ES-I3 (cell line): ENCODE measurements at regions not wholly inside any gene's neighbourhood (a gene's known extent, or its start where the extent isn't known, plus 50 kb on each side); places are given as distances from the start of the nearest gene placed in this dataset.

ENCODE experiments used
- H3K36me3 ChIP-seq: 2 replicates; pipeline ENCODE4 v1.6.1; 2013; ENCODE audit warnings: mild to moderate bottlenecking, low read length, control low read depth, moderate library complexity; ENCODE audit not compliant: insufficient read depth
- H3K4me1 ChIP-seq: 2 replicates; pipeline ENCODE4 v1.6.1; 2013; ENCODE audit warnings: mild to moderate bottlenecking, control low read depth, low read length; ENCODE audit not compliant: insufficient read depth
- H3K9ac ChIP-seq: 2 replicates; pipeline ENCODE4 v1.6.1; 2013; ENCODE audit warnings: low read depth, mild to moderate bottlenecking, low read length, moderate library complexity
- H3K9me3 ChIP-seq: 2 replicates; pipeline ENCODE4 v1.6.1; 2013; ENCODE audit warnings: mild to moderate bottlenecking, low read length, moderate library complexity; ENCODE audit not compliant: control insufficient read depth, insufficient read depth

DNA sequence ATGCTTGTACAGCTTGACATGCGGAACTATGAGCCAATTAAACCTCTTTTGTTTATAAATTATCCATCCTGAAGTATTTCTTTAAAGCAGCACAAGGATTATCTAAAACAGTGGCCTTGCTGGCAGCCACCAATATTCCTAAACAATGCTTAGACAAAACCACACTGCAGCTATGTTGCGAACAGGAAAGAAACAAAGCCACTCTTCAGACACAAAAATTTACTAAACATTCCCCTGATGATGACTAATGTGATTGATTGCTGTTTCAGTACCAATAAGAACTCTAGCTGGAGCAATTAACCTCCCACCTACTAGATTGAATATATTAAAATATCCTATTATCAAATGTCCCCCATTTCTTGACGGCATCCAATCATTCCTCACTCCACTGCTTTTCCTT lies 325.8 kb upstream of the REG3G start:
- no peaks in the 10 kb centered on the region for H3K9me3 ChIP-seq
- H3K4me1 ChIP-seq: no peaks in the 10 kb centered on the region
- H3K36me3 ChIP-seq: no peaks in the 10 kb centered on the region

GRCh38 chr2:78701546-78701945 lies 324.0 kb upstream of the REG3G start:
- Histone ChIP-seq H3K9me3 (no peaks in the 10 kb centered on the region), H3K36me3 (no peaks in the 10 kb centered on the region), H3K9ac (no peak overlapping the region)

More for the DNA sequence above, 325.8 kb upstream of the REG3G start:
- H3K9ac ChIP-seq: no peak overlapping the region

GRCh38 chr2:78707776-78708386 lies 317.6 kb upstream of the REG3G start:
- Histone ChIP-seq H3K9ac (no peak overlapping the region), H3K36me3 (no peaks in the 10 kb centered on the region), H3K9me3 (no peaks in the 10 kb centered on the region), H3K4me1 (no peaks in the 10 kb centered on the region)

More at GRCh38 chr2:78701546-78701945, 324.0 kb upstream of the REG3G start:
- H3K4me1 ChIP-seq: no peaks in the 10 kb centered on the region

DNA sequence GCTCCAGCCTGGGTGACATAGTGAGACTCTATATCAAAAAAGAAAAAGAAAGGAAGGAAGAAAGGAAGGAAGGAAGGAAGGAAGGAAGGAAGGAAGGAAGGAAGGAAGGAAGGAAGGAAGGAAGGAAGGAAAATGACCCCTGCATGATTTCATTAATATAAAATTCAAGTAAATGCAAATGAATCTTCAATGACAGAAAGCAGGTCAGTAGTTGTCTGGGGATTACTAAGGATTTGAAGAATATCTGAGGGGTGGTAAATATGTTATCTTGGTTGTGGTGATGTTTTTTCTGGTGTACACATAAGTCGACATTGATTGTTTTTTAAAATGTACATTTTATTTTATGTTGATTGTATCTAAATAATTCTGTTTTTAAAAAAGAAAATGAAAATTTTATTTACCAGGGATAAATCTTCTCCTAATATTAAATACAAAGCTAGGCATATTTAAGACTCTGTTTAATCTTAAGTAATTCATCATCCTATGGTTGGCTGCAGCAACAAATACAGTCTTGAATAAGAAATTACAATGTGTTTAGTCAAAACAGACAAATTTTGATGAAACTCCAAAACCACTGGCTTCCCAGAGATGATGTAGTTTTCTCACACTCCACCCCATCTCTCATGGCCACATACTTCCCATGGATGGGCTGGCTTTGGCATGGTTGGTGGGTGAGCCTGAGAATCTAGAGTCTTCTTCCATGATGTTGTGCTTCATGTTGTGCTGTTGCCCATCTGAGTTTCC lies 314.7 kb upstream of the REG3G start:
- Histone ChIP-seq H3K9me3 (no peaks in the 10 kb centered on the region), H3K9ac (no peak overlapping the region), H3K4me1 (no peaks in the 10 kb centered on the region), H3K36me3 (no peaks in the 10 kb centered on the region)

GRCh38 chr2:78715293-78715692 lies 310.2 kb upstream of the REG3G start:
- Histone ChIP-seq H3K9me3 (no peaks in the 10 kb centered on the region), H3K4me1 (peaks cover 11% of the 10 kb centered on the region), H3K36me3 (no peaks in the 10 kb centered on the region)

DNA sequence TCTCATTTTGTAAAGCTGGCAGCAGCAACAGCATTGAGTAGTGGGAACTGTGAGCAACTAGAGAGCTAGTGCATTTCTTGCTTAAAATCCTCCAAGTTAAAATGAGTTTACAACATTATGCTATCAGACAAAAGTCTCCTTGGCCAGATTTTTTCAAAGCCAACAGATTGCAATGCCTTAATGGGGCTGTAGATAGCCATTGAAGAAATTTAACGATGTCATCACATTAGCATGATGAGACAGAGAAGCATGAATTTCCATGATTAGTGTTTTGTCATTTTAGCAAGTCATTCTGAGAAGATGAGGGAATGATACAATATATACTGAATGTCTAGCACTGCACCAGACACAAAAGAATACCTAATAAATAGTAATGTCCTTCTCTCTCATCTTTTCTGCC lies 307.5 kb upstream of the REG3G start:
- Histone ChIP-seq H3K9me3 (no peaks in the 10 kb centered on the region), H3K4me1 (peaks cover 11% of the 10 kb centered on the region), H3K9ac (no peak overlapping the region), H3K36me3 (no peaks in the 10 kb centered on the region)

More at GRCh38 chr2:78715293-78715692, 310.2 kb upstream of the REG3G start:
- no peak overlapping the region for H3K9ac ChIP-seq

- no peaks in the 10 kb centered on the region for H3K36me3 ChIP-seq
- H3K9me3 ChIP-seq: no peaks in the 10 kb centered on the region
- peaks cover 11% of the 10 kb centered on the region for H3K4me1 ChIP-seq
- no peak overlapping the region for H3K9ac ChIP-seq
These were observed 307.0 kb upstream of the REG3G start for GRCh38 chr2:78718473-78718872.

DNA sequence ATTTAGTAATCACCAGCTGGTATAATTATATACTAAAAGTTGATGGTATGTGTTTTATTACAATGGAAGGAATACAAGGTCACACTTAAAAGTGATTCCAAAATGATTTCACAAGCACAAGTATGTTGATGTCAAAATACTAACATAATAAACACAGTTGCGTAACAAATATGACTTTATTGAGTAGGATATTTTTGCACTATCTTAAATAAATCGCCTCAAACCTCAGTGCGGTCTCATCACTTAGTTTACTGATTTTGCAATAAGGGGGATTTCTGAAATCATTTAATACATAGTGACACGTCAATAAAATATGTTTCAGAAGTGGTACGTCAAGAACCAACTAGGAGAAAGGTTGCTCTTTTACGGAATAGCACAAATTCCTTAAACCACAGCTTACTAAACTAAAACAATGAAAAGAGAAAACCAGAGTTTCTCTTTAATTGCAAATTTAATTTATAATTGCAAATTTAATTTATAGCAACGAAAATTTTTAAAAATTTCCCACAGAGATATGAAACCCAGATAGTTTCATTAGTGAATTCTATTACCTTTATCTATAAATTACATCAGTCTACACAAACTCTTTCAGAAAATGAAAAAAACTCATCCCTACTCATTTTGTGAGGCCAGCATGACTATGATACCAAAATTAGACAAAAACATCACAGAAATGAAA lies 304.0 kb upstream of the REG3G start:
- H3K36me3 ChIP-seq: no peaks in the 10 kb centered on the region
- H3K4me1 ChIP-seq: peaks cover 11% of the 10 kb centered on the region
- H3K9me3 ChIP-seq: no peaks in the 10 kb centered on the region
- H3K9ac ChIP-seq: no peak overlapping the region

GRCh38 chr2:78734221-78734620 lies 291.3 kb upstream of the REG3G start:
- H3K9ac ChIP-seq: no peak overlapping the region
- no peaks in the 10 kb centered on the region for H3K4me1 ChIP-seq
- no peaks in the 10 kb centered on the region for H3K9me3 ChIP-seq
- H3K36me3 ChIP-seq: no peaks in the 10 kb centered on the region

DNA sequence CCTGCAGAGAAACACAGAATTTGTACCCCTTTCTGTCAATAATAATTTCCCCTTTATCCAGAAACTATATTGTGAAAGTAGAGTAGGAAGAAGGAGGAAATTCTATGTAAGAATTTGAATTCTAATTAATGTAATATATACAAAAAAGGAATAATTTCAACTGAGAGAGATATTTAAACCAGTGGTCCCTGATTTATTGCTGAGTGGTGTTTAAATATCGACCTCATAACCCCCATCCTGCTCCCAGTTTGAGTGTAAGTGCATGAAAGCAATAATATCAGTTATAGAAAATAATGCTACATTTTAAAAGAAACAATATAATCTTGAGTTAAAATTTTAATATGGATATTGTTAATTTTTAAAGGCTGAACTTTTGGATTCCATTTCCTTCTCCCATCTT lies 286.2 kb upstream of the REG3G start:
- Histone ChIP-seq H3K9me3 (peaks cover 2% of the 10 kb centered on the region; the same call in 1 of the 2 replicates), H3K9ac (no peak overlapping the region), H3K4me1 (no peaks in the 10 kb centered on the region), H3K36me3 (no peaks in the 10 kb centered on the region)

- Histone ChIP-seq H3K36me3 (no peaks in the 10 kb centered on the region), H3K9me3 (no peaks in the 10 kb centered on the region), H3K4me1 (no peaks in the 10 kb centered on the region), H3K9ac (no peak overlapping the region)
These were observed 275.9 kb upstream of the REG3G start for GRCh38 chr2:78749638-78750037.

DNA sequence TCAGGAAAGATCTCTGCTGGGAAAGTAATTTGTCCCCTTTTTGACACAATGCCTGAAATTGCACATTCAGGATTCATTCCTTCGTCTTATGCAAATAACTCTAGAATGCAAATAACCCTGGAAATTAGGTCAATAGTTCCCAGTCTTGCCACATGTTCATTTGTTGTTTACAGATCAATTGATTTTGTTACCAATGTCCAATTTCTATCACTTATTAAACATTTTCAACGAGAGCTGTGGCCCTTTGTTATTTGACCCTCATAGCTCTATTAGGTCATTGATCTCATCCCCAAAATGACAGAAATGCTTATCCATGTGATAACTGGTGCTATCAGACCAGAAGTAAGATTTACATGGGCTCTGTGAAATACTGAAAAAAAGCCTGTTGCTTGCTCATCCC lies 275.3 kb upstream of the REG3G start:
- H3K9me3 ChIP-seq: no peaks in the 10 kb centered on the region
- H3K36me3 ChIP-seq: no peaks in the 10 kb centered on the region
- H3K9ac ChIP-seq: no peak overlapping the region
- H3K4me1 ChIP-seq: no peaks in the 10 kb centered on the region

DNA sequence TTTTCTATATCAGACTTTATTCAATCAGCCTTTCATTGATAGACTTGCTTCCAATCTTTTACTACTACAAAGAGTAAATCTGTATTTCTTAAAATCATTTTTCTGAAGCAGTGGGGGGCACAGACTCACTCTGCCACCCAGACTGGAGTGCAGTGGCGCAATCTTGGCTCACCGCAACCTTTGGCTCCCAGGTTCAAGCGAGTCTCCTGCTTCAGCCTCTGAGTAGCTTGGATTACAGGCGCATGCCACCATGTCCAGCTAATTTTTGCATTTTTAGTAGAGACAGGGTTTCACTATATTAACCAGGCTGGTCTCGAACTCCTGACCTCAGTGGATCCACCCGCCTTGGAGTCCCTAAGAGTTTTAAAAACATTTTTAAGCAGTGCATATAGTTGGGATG lies 270.6 kb upstream of the REG3G start:
- Histone ChIP-seq H3K9ac (no peak overlapping the region), H3K36me3 (no peaks in the 10 kb centered on the region), H3K9me3 (no peaks in the 10 kb centered on the region), H3K4me1 (peaks cover 9% of the 10 kb centered on the region; the same call in 1 of the 2 replicates)

GRCh38 chr2:78757191-78757590 lies 268.3 kb upstream of the REG3G start:
- Histone ChIP-seq H3K36me3 (no peaks in the 10 kb centered on the region), H3K4me1 (peaks cover 9% of the 10 kb centered on the region; the same call in 1 of the 2 replicates), H3K9ac (no peak overlapping the region), H3K9me3 (no peaks in the 10 kb centered on the region)

GRCh38 chr2:78757640-78758039 lies 267.9 kb upstream of the REG3G start:
- H3K4me1 ChIP-seq: peaks cover 9% of the 10 kb centered on the region; the same call in 1 of the 2 replicates
- H3K9me3 ChIP-seq: no peaks in the 10 kb centered on the region
- H3K36me3 ChIP-seq: no peaks in the 10 kb centered on the region
- no peak overlapping the region for H3K9ac ChIP-seq
